NCI-H69 (cell line): ENCODE measurements at regions not wholly inside any gene's neighbourhood (a gene's known extent, or its start where the extent isn't known, plus 50 kb on each side); places are given as distances from the start of the nearest gene placed in this dataset.

Experiments
- DNase-seq: peaks from one replicate; lab custom pipeline; 2025; lab: John Stamatoyannopoulos, UW

DNA sequence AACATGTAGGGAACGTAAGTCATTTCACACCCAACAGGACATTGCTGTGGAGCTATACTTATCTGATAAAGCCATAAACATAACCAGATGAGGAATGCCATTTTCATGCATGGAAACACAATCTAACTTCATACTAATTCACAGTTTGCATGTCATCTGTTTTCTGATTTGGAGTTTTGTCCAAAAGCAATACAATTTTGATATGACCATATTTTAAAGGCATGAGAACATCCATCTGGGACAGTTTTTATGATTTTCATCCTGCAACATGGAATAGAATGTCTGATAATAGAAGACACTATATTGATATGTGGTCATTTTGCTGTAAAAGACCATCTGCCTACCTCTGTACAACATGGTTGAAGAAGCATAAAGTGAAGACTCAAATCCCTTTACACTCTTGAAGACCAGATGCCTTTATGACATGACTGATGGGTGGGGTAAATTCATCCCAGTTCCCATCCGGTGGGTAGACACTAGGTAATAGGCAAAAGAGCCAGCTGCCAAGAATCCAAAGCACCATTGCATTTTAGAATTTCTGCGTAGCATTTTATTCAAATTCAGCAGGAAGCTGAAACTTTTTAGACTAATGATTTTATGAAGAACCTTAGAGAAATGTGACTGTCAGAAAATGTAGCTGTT, 309.8 kb downstream of the LMO7 start:
- DNase-seq, result no peak

DNA sequence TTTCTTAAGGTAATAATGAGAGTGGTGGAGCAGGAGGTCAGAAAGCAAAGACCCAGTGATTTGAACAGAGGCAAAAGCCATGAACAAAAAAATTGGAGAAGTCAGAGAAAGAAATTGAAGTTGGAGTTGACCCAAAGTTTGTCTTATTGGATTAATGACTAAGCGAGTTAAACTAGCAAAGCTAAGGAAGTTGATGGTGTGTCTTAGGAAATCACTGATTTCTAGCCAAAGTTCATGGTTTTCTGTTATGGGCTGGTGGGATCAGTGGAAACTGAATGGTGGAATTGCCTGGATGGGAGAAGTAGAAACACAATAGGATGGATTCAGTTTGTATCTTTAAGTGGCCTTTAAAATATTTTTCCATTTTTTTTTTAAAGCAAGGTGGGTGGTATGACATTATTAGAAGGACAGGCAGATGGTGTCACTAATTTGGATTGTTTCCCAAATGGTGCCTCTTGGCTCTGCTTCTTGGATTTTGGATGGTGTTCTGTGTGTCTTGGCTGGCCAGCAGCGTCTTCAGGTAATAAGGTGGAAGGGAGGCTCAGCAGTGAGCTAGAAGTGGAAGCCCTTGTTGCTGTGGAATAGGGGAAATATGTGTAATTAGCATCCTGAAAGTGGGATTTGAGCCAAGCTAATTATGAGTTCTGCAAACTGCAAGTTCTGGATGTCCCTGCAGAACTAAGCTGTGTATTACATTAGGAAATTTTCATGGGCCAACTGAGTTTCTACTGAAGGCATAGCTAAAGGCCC, 302.9 kb downstream of the LMO7 start:
- peak; percentile 63 for DNase-seq

DNA sequence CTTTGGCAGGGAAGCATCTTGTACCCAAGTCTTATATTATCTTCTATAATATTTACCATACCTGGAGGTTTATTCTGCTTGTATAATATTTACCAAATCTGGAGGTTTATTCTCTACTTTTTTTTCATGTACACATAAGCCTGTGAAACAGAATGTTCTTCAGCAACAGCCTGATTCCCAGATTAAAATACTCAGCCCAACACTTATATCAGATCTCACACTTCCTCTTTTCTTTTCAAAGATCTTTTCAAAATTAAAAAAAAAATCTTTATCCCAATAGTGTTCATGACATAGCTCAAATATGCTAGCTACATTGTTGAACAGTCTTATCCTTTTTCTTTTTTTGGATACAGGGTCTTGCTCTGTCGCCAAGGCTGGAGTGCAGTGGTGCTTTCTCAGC, 300.7 kb downstream of the LMO7 start:
- no peak for DNase-seq

DNA sequence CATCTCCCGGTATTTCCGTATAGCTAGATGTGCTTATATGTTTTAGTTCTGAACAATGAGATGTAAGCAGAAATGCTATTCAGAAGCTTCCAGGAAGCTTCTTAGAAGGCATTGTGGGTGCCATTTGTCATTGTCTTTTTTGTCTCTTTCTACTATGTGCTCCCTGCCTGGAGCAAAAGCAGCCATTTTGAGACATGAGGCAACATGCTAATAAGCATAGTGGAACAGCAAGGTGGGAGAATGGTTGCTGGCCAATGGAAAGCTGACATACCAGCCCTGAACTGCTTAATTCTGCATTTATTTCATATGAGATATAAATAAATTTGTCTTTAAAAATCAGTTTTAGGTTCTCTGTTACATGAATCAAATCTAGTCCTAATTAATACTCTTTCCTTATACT, 299.7 kb downstream of the LMO7 start:
- DNase-seq, result no peak

DNA sequence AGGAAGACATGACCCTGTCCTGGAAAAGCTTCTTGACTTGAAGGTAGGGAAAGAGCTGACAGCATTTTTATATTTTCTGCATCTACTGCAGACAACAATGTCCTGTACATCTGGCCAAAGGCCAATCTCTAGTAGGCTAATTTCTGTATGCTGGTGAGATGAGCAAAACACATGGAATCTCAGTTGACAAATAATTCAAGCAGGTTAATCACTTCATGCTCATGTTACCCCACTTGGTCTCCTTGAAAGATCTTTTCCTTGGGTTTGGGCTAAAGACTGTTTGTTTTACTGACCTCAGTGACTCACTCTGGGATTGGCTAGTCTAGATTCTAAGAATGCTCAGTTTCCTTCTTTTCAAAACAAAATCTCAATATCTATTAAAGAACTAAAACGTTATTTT, 298.8 kb downstream of the LMO7 start:
- no peak for DNase-seq

DNA sequence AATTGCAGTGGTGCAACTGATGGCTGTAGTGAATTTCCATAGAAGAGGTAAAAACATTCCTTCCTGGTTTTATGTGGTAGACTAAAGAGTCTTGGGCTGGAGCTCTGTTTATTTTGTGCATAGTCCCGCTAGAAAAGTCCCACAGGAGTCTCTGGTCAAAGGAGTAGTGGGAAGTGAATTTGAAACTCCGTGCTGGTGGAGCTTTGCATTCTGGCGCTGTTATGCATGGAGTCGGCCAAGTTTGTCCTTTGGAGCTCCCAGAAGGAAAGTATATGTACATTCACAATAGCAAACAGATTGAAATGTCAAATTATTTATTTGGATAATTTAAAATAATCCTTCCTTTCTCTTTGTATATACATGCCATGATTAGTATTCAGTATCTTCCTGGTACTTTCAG, 296.5 kb downstream of the LMO7 start:
- no peak for DNase-seq

DNA sequence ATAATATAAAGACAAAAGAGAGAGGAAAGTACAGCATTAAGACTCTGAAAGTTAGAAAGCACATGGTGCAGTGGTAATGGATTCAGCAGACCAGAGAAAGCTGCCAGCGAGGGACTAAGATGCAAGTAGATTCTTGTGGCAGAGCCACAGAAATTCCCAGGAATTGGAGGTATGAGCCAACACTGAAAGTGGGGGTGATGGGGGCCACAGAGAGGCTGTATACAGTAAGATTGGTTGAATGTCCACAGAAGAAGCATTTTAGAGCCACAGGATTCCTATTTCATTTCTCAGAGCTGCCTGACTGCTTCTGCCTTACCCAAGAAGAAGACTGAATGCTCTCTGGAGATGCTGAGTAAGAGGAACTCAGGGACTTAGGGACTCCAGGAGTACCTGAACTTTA, 295.0 kb downstream of the LMO7 start:
- no peak for DNase-seq

DNA sequence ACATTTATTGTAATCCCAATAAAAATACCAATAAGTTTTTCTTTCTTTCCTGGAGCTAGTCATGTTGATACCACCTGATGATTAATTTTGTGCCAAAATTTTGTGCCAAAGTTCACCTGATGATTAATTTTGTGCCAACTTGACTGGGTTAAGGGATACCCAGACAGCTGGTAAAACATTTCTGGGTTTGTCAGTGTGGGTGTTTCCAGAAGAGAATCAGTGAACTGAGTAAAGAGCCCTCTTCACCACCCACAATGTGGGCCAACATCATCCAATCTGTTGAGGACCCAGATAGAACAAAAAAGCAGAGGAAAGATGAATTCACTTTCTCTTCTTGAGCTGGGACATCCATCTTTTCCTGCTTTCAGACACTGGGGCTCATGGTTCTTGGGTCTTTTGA, 292.9 kb downstream of the LMO7 start:
- no peak for DNase-seq

DNA sequence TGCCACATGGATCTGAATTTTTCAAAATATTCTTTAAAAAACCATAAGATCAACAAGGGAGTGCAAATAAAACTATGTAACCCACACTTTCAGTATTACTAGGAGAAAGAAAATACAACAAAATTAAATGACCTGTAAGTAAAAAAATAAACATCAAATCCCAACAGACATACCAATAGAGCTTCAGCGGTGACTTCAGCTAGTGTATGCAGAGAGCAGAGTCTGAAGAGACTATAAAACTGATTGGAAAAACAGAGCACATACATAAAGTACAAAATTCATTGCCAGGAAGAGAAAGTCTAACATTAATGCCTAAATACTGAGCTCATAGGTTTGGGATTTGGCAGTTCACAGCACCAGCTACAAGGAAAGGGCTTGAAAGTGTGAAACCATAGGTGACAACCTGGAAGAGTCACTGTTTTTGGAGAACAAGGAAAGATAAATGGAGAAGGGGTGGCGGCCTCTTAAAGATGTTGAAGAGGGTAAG, 291.1 kb downstream of the LMO7 start:
- no peak for DNase-seq

DNA sequence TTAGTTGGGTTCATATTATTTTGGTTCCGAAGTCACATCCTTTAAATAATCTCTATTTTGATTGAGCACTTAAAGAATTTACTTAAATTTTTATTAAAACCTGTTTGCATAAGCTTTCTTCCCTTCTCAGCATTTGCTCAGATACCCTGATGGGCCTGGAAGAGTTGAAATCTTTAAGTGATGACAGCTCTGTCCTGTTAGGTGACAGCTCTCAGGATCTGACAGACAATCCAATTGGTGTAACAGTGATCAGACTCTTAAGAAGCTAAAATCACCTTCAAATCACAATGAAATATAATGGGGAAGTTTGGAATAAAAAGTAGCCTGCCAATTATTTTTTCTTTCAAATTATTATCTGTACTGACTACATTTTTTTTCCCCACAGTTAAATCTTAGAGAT, 284.4 kb downstream of the LMO7 start:
- DNase-seq, result no peak

DNA sequence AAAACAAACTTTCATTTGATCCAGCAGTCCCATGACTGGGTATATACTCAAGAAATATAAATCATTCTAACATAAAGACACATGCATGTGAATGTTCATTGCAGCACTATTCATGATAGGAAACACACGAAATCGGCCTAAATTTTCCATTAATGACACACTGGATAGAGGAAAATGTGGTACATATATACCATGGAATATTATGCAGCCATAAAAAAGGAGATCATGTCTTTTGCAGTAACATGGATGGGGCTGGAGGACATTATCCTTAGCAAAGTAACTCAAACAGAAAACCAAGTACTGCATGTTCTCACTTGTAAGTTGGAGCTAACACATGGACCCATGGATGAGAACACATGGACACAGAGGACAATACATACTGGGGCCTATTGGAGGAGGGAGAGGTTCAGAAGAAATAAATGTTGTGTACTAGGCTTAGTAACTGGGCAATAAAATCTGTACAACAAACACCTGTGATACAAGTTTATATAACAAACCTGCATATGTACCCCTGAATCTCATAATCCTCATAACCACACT, 283.6 kb downstream of the LMO7 start:
- no peak for DNase-seq

DNA sequence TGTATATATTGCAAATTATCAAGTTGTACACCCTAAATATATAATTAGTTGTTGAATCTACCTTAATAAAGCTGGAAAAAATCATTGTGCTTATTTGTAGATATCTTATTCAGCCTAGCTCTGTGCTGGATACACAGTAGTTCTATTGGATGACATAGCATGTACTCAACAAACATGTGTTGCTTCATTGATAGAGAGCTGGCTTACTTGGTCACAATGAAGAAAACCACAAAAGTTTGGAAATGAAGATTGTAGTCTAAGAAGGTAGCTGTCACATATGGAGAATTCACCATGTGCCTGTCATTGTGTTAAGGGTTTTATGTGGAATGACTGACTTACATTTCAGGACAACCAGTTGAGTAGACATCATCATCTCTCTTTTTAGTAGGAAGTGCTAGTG, 278.9 kb downstream of the LMO7 start:
- DNase-seq, result no peak

DNA sequence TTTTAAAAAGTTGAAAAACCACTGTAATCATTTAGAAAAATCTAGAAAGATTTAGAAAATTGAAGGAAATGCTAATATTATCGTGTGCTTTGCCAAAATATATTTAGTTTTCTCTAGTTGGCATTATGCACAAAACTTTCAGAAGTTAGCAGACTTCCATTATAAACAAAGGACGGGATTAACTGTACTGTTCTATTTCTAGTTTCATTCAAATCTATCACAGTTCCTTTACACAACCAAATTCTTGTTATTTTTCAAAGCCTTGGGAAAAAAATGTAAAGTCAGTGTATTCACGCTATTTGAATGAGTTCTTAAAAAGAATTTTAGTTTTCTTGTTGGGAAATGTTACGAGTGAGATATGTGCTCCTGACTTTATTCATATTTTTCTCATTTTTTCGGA, 277.8 kb downstream of the LMO7 start:
- no peak for DNase-seq

DNA sequence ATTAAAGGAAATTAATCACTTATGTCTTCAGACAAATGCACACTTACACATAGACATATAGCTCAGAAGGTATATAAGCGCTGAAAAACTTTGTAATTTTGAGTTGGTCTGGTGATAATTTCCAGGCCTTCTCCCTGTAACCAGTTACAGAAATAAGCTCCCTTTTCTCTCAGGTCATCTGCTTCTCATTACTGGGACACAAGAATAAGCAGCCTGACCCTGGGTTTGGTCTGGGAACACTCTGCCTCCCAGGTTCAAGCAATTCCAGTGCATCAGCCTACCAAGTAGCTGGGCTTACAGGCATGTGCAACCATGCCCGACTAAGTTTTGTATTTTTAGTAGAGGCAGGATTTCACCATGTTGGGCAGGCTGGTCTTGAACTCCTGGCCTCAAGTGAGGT, 274.5 kb downstream of the LMO7 start:
- DNase-seq, result no peak
